ENCODE measurements at regions not wholly inside any gene's neighbourhood (a gene's known extent, or its start where the extent isn't known, plus 50 kb on each side); places are given as distances from the start of the nearest gene placed in this dataset.

- no peaks in the 10 kb centered on the region for H3K9me3 ChIP-seq (replicated peaks in 1 of 2; ENCODE audit: control insufficient read depth in 2 of 2, insufficient read depth in 1 of 2, low read depth in 1 of 2, low read length in 2 of 2)
- no peak overlapping the region for H4K8ac ChIP-seq (ENCODE audit: low read depth, low read length)
- H2AK5ac ChIP-seq (ENCODE audit: low read depth, low read length) = no peak overlapping the region
- H3K9ac ChIP-seq (ENCODE audit: low read depth, low read length, poor library complexity) = no peak overlapping the region
- H3K4me3 ChIP-seq (ENCODE audit: low read length in 2 of 2) = no peak overlapping the region
- H3K23ac ChIP-seq (ENCODE audit: low read depth, low read length, poor library complexity) = no peak overlapping the region
- H3K4ac ChIP-seq (ENCODE audit: low read length) = no peak overlapping the region
- no peak overlapping the region for H2BK15ac ChIP-seq (ENCODE audit: low read length)
- no peaks in the 10 kb centered on the region for H3K4me1 ChIP-seq (ENCODE audit: control insufficient read depth in 2 of 2, insufficient read depth in 1 of 2, low read depth in 1 of 2, low read length in 2 of 2)
- H3K4me2 ChIP-seq (ENCODE audit: insufficient read depth, low read length, poor library complexity, severe bottlenecking) = no peak overlapping the region
- H2BK5ac ChIP-seq (ENCODE audit: low read length) = no peak overlapping the region
- H3K79me1 ChIP-seq (ENCODE audit: low read depth, low read length) = no peaks in the 10 kb centered on the region
- no peaks in the 10 kb centered on the region for H3K36me3 ChIP-seq (replicated peaks in 1 of 2; ENCODE audit: control insufficient read depth in 2 of 2, insufficient read depth in 2 of 2, low read length in 2 of 2)
- no peak overlapping the region for H3K18ac ChIP-seq (ENCODE audit: low read length)
- no peaks in the 10 kb centered on the region for H3K27me3 ChIP-seq (ENCODE audit: control insufficient read depth in 3 of 3, insufficient read depth in 3 of 3, low read depth in 1 of 3, low read length in 3 of 3)
- no peak overlapping the region for H3K27ac ChIP-seq (replicated peaks; ENCODE audit: low read length)
- H3K14ac ChIP-seq (ENCODE audit: low read length) = no peak overlapping the region
- no peak overlapping the region for H2AFZ ChIP-seq (ENCODE audit: low read length)
- H4K91ac ChIP-seq (ENCODE audit: low read depth, low read length, poor library complexity) = no peak overlapping the region
- DNase-seq (ENCODE audit: low spot score) = no peak
- H2BK120ac ChIP-seq (ENCODE audit: low read depth, low read length) = no peak overlapping the region
- no peak overlapping the region for H2BK12ac ChIP-seq (ENCODE audit: low read length)
- no CpG with 5 or more reads among the region's 5 CpGs for WGBS, 2 donors (ENCODE audit: extremely low coverage in 2 of 2, insufficient read length in 2 of 2, insufficient replicate concordance in 1 of 2)
Observed at GRCh38 chr17:63096426-63096825, 130.4 kb downstream of the TANC2 start.

GRCh38 chr17:63099425-63099824 is 133.4 kb downstream of the TANC2 start:
- no peak overlapping the region for H3K4ac ChIP-seq (ENCODE audit: low read length)
- no peaks in the 10 kb centered on the region for H3K9me3 ChIP-seq (replicated peaks in 1 of 2; ENCODE audit: control insufficient read depth in 2 of 2, insufficient read depth in 1 of 2, low read depth in 1 of 2, low read length in 2 of 2)
- WGBS, 2 donors (ENCODE audit: extremely low coverage in 2 of 2, insufficient read length in 2 of 2, insufficient replicate concordance in 1 of 2) = no CpG with 5 or more reads among the region's 1 CpG
- H2AFZ ChIP-seq (ENCODE audit: low read length) = no peak overlapping the region
- no peaks in the 10 kb centered on the region for H3K4me1 ChIP-seq (ENCODE audit: control insufficient read depth in 2 of 2, insufficient read depth in 1 of 2, low read depth in 1 of 2, low read length in 2 of 2)
- no peak overlapping the region for H3K27ac ChIP-seq (replicated peaks; ENCODE audit: low read length)
- H2AK5ac ChIP-seq (ENCODE audit: low read depth, low read length) = no peak overlapping the region
- no peaks in the 10 kb centered on the region for H3K79me1 ChIP-seq (ENCODE audit: low read depth, low read length)
- H2BK5ac ChIP-seq (ENCODE audit: low read length) = no peak overlapping the region
- no peak overlapping the region for H3K9ac ChIP-seq (ENCODE audit: low read depth, low read length, poor library complexity)
- no peak overlapping the region for H2BK120ac ChIP-seq (ENCODE audit: low read depth, low read length)
- no peak overlapping the region for H2BK15ac ChIP-seq (ENCODE audit: low read length)
- H3K18ac ChIP-seq (ENCODE audit: low read length) = no peak overlapping the region
- H3K36me3 ChIP-seq (replicated peaks in 1 of 2; ENCODE audit: control insufficient read depth in 2 of 2, insufficient read depth in 2 of 2, low read length in 2 of 2) = no peaks in the 10 kb centered on the region
- no peak overlapping the region for H4K91ac ChIP-seq (ENCODE audit: low read depth, low read length, poor library complexity)
- H2BK12ac ChIP-seq (ENCODE audit: low read length) = no peak overlapping the region
- H4K8ac ChIP-seq (ENCODE audit: low read depth, low read length) = no peak overlapping the region
- H3K14ac ChIP-seq (ENCODE audit: low read length) = no peak overlapping the region
- no peaks in the 10 kb centered on the region for H3K27me3 ChIP-seq (ENCODE audit: control insufficient read depth in 3 of 3, insufficient read depth in 3 of 3, low read depth in 1 of 3, low read length in 3 of 3)
- H3K23ac ChIP-seq (ENCODE audit: low read depth, low read length, poor library complexity) = no peak overlapping the region
- no peak overlapping the region for H3K4me3 ChIP-seq (ENCODE audit: low read length in 2 of 2)
- no peak overlapping the region for H3K4me2 ChIP-seq (ENCODE audit: insufficient read depth, low read length, poor library complexity, severe bottlenecking)
- DNase-seq (ENCODE audit: low spot score) = no peak

DNA sequence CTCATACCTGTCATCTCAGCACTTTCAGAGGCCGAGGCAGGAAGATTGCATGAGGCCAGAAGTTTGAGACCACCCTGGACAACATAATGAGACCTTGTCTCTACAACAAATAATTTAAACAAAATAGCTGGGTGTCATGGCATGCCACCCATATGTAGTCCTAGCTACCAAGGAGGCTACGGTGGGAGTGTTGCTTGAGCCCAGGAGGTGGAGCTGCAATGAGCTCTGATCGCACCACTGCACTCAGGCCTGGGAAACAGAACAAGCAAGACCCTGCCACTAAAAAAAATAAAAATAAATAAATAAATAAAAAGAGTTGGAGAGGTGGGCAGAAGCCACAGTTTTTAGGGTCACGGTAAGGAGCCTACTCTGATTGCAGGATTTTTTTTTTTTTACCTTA is 136.0 kb downstream of the TANC2 start:
- Histone ChIP-seq H3K79me1 (ENCODE audit: low read depth, low read length) (no peaks in the 10 kb centered on the region), H4K8ac (ENCODE audit: low read depth, low read length) (no peak overlapping the region), H2BK5ac (ENCODE audit: low read length) (no peak overlapping the region), H4K91ac (ENCODE audit: low read depth, low read length, poor library complexity) (no peak overlapping the region), H3K4me1 (ENCODE audit: control insufficient read depth in 2 of 2, insufficient read depth in 1 of 2, low read depth in 1 of 2, low read length in 2 of 2) (no peaks in the 10 kb centered on the region), H3K18ac (ENCODE audit: low read length) (no peak overlapping the region), H3K27me3 (ENCODE audit: control insufficient read depth in 3 of 3, insufficient read depth in 3 of 3, low read depth in 1 of 3, low read length in 3 of 3) (no peaks in the 10 kb centered on the region), H3K4ac (ENCODE audit: low read length) (no peak overlapping the region), H3K23ac (ENCODE audit: low read depth, low read length, poor library complexity) (no peak overlapping the region), H2BK15ac (ENCODE audit: low read length) (no peak overlapping the region), H3K9ac (ENCODE audit: low read depth, low read length, poor library complexity) (no peak overlapping the region), H2BK12ac (ENCODE audit: low read length) (no peak overlapping the region), H2BK120ac (ENCODE audit: low read depth, low read length) (no peak overlapping the region), H2AFZ (ENCODE audit: low read length) (no peak overlapping the region), H3K4me3 (ENCODE audit: low read length in 2 of 2) (no peak overlapping the region), H3K36me3 (replicated peaks in 1 of 2; ENCODE audit: control insufficient read depth in 2 of 2, insufficient read depth in 2 of 2, low read length in 2 of 2) (no peaks in the 10 kb centered on the region), H3K27ac (replicated peaks; ENCODE audit: low read length) (no peak overlapping the region), H3K4me2 (ENCODE audit: insufficient read depth, low read length, poor library complexity, severe bottlenecking) (no peak overlapping the region), H3K14ac (ENCODE audit: low read length) (no peak overlapping the region), H2AK5ac (ENCODE audit: low read depth, low read length) (no peak overlapping the region), H3K9me3 (replicated peaks in 1 of 2; ENCODE audit: control insufficient read depth in 2 of 2, insufficient read depth in 1 of 2, low read depth in 1 of 2, low read length in 2 of 2) (no peaks in the 10 kb centered on the region)
- no CpG with 5 or more reads among the region's 4 CpGs for WGBS, 2 donors (ENCODE audit: extremely low coverage in 2 of 2, insufficient read length in 2 of 2, insufficient replicate concordance in 1 of 2)
- no peak for DNase-seq (ENCODE audit: low spot score)

- no CpG with 5 or more reads among the region's 1 CpG for WGBS, 2 donors (ENCODE audit: extremely low coverage in 2 of 2, insufficient read length in 2 of 2, insufficient replicate concordance in 1 of 2)
- H2AK5ac ChIP-seq (ENCODE audit: low read depth, low read length) = no peak overlapping the region
- H3K23ac ChIP-seq (ENCODE audit: low read depth, low read length, poor library complexity) = no peak overlapping the region
- H3K9ac ChIP-seq (ENCODE audit: low read depth, low read length, poor library complexity) = no peak overlapping the region
- H3K18ac ChIP-seq (ENCODE audit: low read length) = no peak overlapping the region
- no peak overlapping the region for H2BK5ac ChIP-seq (ENCODE audit: low read length)
- H3K9me3 ChIP-seq (replicated peaks in 1 of 2; ENCODE audit: control insufficient read depth in 2 of 2, insufficient read depth in 1 of 2, low read depth in 1 of 2, low read length in 2 of 2) = no peaks in the 10 kb centered on the region
- no peak overlapping the region for H3K4ac ChIP-seq (ENCODE audit: low read length)
- no peaks in the 10 kb centered on the region for H3K4me1 ChIP-seq (ENCODE audit: control insufficient read depth in 2 of 2, insufficient read depth in 1 of 2, low read depth in 1 of 2, low read length in 2 of 2)
- H3K27me3 ChIP-seq (ENCODE audit: control insufficient read depth in 3 of 3, insufficient read depth in 3 of 3, low read depth in 1 of 3, low read length in 3 of 3) = no peaks in the 10 kb centered on the region
- no peak overlapping the region for H4K8ac ChIP-seq (ENCODE audit: low read depth, low read length)
- H3K27ac ChIP-seq (replicated peaks; ENCODE audit: low read length) = no peak overlapping the region
- H2BK12ac ChIP-seq (ENCODE audit: low read length) = no peak overlapping the region
- no peak overlapping the region for H2BK15ac ChIP-seq (ENCODE audit: low read length)
- no peak overlapping the region for H3K4me3 ChIP-seq (ENCODE audit: low read length in 2 of 2)
- no peak overlapping the region for H2BK120ac ChIP-seq (ENCODE audit: low read depth, low read length)
- no peak overlapping the region for H3K4me2 ChIP-seq (ENCODE audit: insufficient read depth, low read length, poor library complexity, severe bottlenecking)
- no peak for DNase-seq (ENCODE audit: low spot score)
- H3K14ac ChIP-seq (ENCODE audit: low read length) = no peak overlapping the region
- no peaks in the 10 kb centered on the region for H3K36me3 ChIP-seq (replicated peaks in 1 of 2; ENCODE audit: control insufficient read depth in 2 of 2, insufficient read depth in 2 of 2, low read length in 2 of 2)
- no peak overlapping the region for H2AFZ ChIP-seq (ENCODE audit: low read length)
- H3K79me1 ChIP-seq (ENCODE audit: low read depth, low read length) = no peaks in the 10 kb centered on the region
- no peak overlapping the region for H4K91ac ChIP-seq (ENCODE audit: low read depth, low read length, poor library complexity)
Observed at GRCh38 chr17:63106050-63106449, 140.0 kb downstream of the TANC2 start.

All from neuronal stem cell (in vitro differentiated cells).